ENCODE measurements at regions not wholly inside any gene's neighbourhood (a gene's known extent, or its start where the extent isn't known, plus 50 kb on each side); places are given as distances from the start of the nearest gene placed in this dataset.

DNA sequence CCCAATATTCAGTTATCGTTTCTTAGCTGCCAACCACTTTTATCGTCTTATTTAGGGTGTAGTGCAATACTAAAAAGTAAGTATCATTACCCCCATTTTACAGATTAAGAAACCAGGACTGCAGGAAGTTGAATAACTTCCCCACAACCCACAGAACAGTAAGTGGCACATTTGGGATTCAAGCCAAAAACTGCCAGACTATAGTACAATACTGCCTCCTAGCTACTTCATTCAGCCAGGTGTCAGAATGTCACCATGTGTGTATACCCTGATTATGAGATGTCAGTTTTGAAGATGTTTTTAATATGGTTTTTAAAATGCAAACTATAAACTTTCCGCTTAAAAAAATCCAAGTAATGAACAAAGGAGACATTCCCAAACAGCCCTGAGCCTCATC is 74.2 kb upstream of the PROK2 start:
- Histone ChIP-seq H2AK9ac (replicated peaks; ENCODE audit: low read depth, low read length, poor library complexity) (no peak overlapping the region), H3K4me2 (ENCODE audit: low read depth, low read length) (no peak overlapping the region), H4K91ac (ENCODE audit: insufficient read depth, low read depth, low read length) (no peak overlapping the region), H3K27me3 (ENCODE audit: control insufficient read depth, insufficient read depth, low read length) (peaks cover 3% of the 10 kb centered on the region; the same call in 1 of the 2 replicates), H3K4me1 (ENCODE audit: control insufficient read depth, insufficient read depth, low read length) (no peaks in the 10 kb centered on the region), H3K4me3 (ENCODE audit: insufficient read depth, low read depth, low read length) (no peak overlapping the region), H2BK5ac (ENCODE audit: low read depth, low read length, poor library complexity, severe bottlenecking) (no peak overlapping the region), H4K8ac (ENCODE audit: low read depth in 2 of 2, low read length in 2 of 2) (no peak overlapping the region), H4K5ac (ENCODE audit: low read depth, low read length) (no peak overlapping the region), H3K23ac (ENCODE audit: low read depth, low read length) (no peak overlapping the region), H3K9me1 (ENCODE audit: insufficient read depth, low read length) (no peaks in the 10 kb centered on the region), H3K9ac (ENCODE audit: low read depth, low read length) (no peak overlapping the region), H3K14ac (replicated peaks; ENCODE audit: low read depth, low read length) (no peak overlapping the region), H3K18ac (ENCODE audit: low read depth, low read length) (no peak overlapping the region), H4K20me1 (ENCODE audit: insufficient read depth, low read length) (no peaks in the 10 kb centered on the region), H2BK15ac (ENCODE audit: low read depth, low read length) (no peak overlapping the region), H2BK20ac (ENCODE audit: low read depth, low read length) (no peak overlapping the region), H3K56ac (ENCODE audit: extremely low read depth, insufficient read depth, low read length) (no peak overlapping the region), H3K79me1 (ENCODE audit: low read depth in 1 of 2, low read length in 2 of 2) (no peaks in the 10 kb centered on the region), H2AFZ (replicated peaks; ENCODE audit: low read length, poor library complexity) (no peak overlapping the region), H3K9me3 (ENCODE audit: control insufficient read depth, insufficient read depth, low read length) (no peaks in the 10 kb centered on the region), H2BK120ac (ENCODE audit: low read depth, low read length) (no peak overlapping the region), H3K4ac (ENCODE audit: low read depth, low read length) (no peak overlapping the region), H3K27ac (ENCODE audit: insufficient read depth, low read length) (no peak overlapping the region), H3K36me3 (ENCODE audit: control insufficient read depth, insufficient read depth, low read length) (no peaks in the 10 kb centered on the region), H2AK5ac (ENCODE audit: low read depth, low read length) (no peak overlapping the region)
- dilution Hi-C loops (cut with HindIII; ENCODE audit: low sequenced_read_pairs, unreplicated experiment), result no loop called here
- intact Hi-C loops (cut with micrococcal nuclease), result no loop called here
- POLR2A ChIA-PET (ENCODE audit: unreplicated experiment), result interaction anchor here (0.5 kb wide), 1 partner anchor 140 kb away, joined by 3 read pairs; no protein-coding TSS in a partner anchor
- in situ Hi-C loops (cut with MboI; ENCODE audit: low sequenced_read_pairs), result no loop called here
- CTCF ChIA-PET, result interaction anchor here (1.6 kb wide), 1 partner anchor 16 kb away, joined by 4 read pairs; no protein-coding TSS in a partner anchor
- ATAC-seq (ENCODE audit: low read depth) (no peak), DNase-seq (no peak)
- no CpG with 5 or more reads among the region's 3 CpGs for WGBS, 2 experiments (ENCODE audit: extremely low coverage in 2 of 2, insufficient read length in 1 of 2)
- no TSS peak for BruUV-seq (replicated peaks)
- TF ChIP-seq, protein P1, sequence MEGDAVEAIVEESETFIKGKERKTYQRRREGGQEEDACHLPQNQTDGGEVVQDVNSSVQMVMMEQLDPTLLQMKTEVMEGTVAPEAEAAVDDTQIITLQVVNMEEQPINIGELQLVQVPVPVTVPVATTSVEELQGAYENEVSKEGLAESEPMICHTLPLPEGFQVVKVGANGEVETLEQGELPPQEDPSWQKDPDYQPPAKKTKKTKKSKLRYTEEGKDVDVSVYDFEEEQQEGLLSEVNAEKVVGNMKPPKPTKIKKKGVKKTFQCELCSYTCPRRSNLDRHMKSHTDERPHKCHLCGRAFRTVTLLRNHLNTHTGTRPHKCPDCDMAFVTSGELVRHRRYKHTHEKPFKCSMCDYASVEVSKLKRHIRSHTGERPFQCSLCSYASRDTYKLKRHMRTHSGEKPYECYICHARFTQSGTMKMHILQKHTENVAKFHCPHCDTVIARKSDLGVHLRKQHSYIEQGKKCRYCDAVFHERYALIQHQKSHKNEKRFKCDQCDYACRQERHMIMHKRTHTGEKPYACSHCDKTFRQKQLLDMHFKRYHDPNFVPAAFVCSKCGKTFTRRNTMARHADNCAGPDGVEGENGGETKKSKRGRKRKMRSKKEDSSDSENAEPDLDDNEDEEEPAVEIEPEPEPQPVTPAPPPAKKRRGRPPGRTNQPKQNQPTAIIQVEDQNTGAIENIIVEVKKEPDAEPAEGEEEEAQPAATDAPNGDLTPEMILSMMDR (conservative IDR thresholded peaks at IDR 0.05; ENCODE audit: low read depth, low read length), result 0 out of 2 replicates have a peak, but pooled peaks have one; percentile 11
- TF ChIP-seq BHLHE40 (IDR thresholded peaks at IDR 0.05; ENCODE audit: low read depth, low read length), result no peak
- no peak for TF ChIP-seq SMC3 (IDR thresholded peaks at IDR 0.05; ENCODE audit: low read depth, low read length)
- no peak for TF ChIP-seq MAFK (IDR thresholded peaks at IDR 0.05; ENCODE audit: low read depth, low read length)
- TF ChIP-seq NFE2L2 (IDR thresholded peaks at IDR 0.05; ENCODE audit: low read depth, low read length), result no peak
- no peak for TF ChIP-seq MAZ (IDR thresholded peaks at IDR 0.05; ENCODE audit: borderline replicate concordance, low read depth, low read length)
- TF ChIP-seq RAD21 (IDR thresholded peaks at IDR 0.05; ENCODE audit: low read length), result no peak
- no peak for TF ChIP-seq RFX5 (IDR thresholded peaks at IDR 0.05; ENCODE audit: low read depth, low read length)

Measured in IMR-90 (cell line).